ENCODE measurements at regions not wholly inside any gene's neighbourhood (a gene's known extent, or its start where the extent isn't known, plus 50 kb on each side); places are given as distances from the start of the nearest gene placed in this dataset.

GRCh38 chr3:87503900-87504498, 227.6 kb upstream of the POU1F1 start:
- H3K4me1 ChIP-seq (ENCODE audit: control insufficient read depth, extremely low read depth, insufficient read depth, low read length): no peaks in the 10 kb centered on the region
- no TSS peak for BruUV-seq (replicated peaks)
- DNase-seq (ENCODE audit: low read depth, low spot score): peak; percentile 85
- CTCF ChIA-PET: interaction anchor here (0.6 to 6.9 kb wide), 24 partner anchors 13 to 729 kb away, joined by 3 to 138 read pairs (median 5); no protein-coding TSS in a partner anchor
- H3K4me2 ChIP-seq (ENCODE audit: insufficient read depth, low read length): no peak overlapping the region
- POLR2A ChIA-PET: no interaction called here
- H3K4me3 ChIP-seq (replicated peaks in 1 of 3; ENCODE audit: insufficient read depth in 1 of 3, low read depth in 1 of 3, low read length in 3 of 3): no peak overlapping the region
- TF ChIP-seq POLR2A (IDR thresholded peaks at IDR 0.05; ENCODE audit: low read depth, low read length) (no peak), JUN (IDR thresholded peaks at IDR 0.05; ENCODE audit: borderline replicate concordance, insufficient read depth, insufficient read length, low read depth) (peak; percentile 86), POLR2AphosphoS5 (IDR thresholded peaks at IDR 0.05; ENCODE audit: insufficient read depth, low read depth, low read length) (no peak), MAX (IDR thresholded peaks at IDR 0.05; ENCODE audit: insufficient read depth, insufficient read length) (no peak), FOS (IDR thresholded peaks at IDR 0.05; ENCODE audit: borderline replicate concordance, insufficient read depth, low read length) (no peak), GATA2 (IDR thresholded peaks at IDR 0.05; ENCODE audit: insufficient read depth, insufficient read length, low read depth, low read length) (no peak), CTCF (IDR thresholded peaks at IDR 0.05; ENCODE audit: extremely low read depth in 1 of 2, insufficient read depth in 1 of 2, low read depth in 1 of 2, low read length in 2 of 2) (peak; percentile 66 to 67)
- no peak overlapping the region for H3K9ac ChIP-seq (replicated peaks; ENCODE audit: extremely low read depth, insufficient read depth, low read length)
- no peaks in the 10 kb centered on the region for H3K36me3 ChIP-seq (ENCODE audit: control insufficient read depth in 2 of 2, extremely low read depth in 1 of 2, insufficient read depth in 2 of 2, low read length in 2 of 2)
- peak; percentile 90 for FAIRE-seq
- dilution Hi-C loops (cut with MboI; ENCODE audit: extremely low pct_ligation_motif_present, low sequenced_read_pairs) (no loop called here), intact Hi-C loops (cut with micrococcal nuclease) (loop anchor here (1.0 to 2.0 kb wide), 5 partner anchors 154 to 609 kb away; no protein-coding TSS in a partner anchor)
- no peaks in the 10 kb centered on the region for H3K9me3 ChIP-seq (replicated peaks; ENCODE audit: control insufficient read depth, insufficient read depth, low read length)
- H3K27ac ChIP-seq (ENCODE audit: insufficient read depth, low read depth, low read length): no peak overlapping the region
- no peaks in the 10 kb centered on the region for H4K20me1 ChIP-seq (replicated peaks; ENCODE audit: control insufficient read depth, extremely low read depth, insufficient read depth, low read length)
- no peaks in the 10 kb centered on the region for H3K79me2 ChIP-seq (ENCODE audit: control insufficient read depth, insufficient read depth, low read length)
- no peak overlapping the region for H2AFZ ChIP-seq (ENCODE audit: low read depth, low read length)
- no peaks in the 10 kb centered on the region for H3K9me1 ChIP-seq (replicated peaks; ENCODE audit: control insufficient read depth, extremely low read depth, insufficient read depth, low read length)
- peaks cover 0 to 2% of the 10 kb centered on the region in 2 experiments for H3K27me3 ChIP-seq (ENCODE audit: control insufficient read depth in 2 of 2, insufficient read depth in 2 of 2, low read length in 2 of 2)
